Left lung (tissue), 4 donors: ENCODE measurements at regions not wholly inside any gene's neighbourhood (a gene's known extent, or its start where the extent isn't known, plus 50 kb on each side); places are given as distances from the start of the nearest gene placed in this dataset.
"Not testable (repeated sequence)": the region's sequence is repeated elsewhere in the genome, so short reads cannot be mapped to it uniquely, and the experiment has no call there.

ENCODE experiments used
- ATAC-seq: fragments of 200-7000 bp; cut with Tn5 transposase; one replicate; pipeline ENCODE4 v1.9.1; 2020; ENCODE audit warnings: moderate library complexity
- DNase-seq, 4 donors: peaks; one replicate each; pipeline ENCODE4 v3.0.0-alpha.2; 2013 to 2020
- H3K27ac ChIP-seq, 2 donors: fragments of 200-600 bp; sonication (generic) in 1 of 2; one replicate each; pipeline versions ENCODE4 v1.5.0 to v1.8.0; 2020 to 2021
- H3K27me3 ChIP-seq, 2 donors: fragments of 200-600 bp; sonication (generic) in 1 of 2; one replicate each; pipeline versions ENCODE4 v1.5.0 to v1.8.0; 2020 to 2021
- H3K36me3 ChIP-seq, 2 donors: fragments of 200-600 bp; sonication (generic) in 1 of 2; one replicate each; pipeline versions ENCODE4 v1.5.0 to v1.8.0; 2020 to 2021
- H3K4me1 ChIP-seq, 2 donors: fragments of 200-600 bp; one replicate each; pipeline ENCODE4 v1.8.0; 2021
- H3K4me3 ChIP-seq, 2 donors: fragments of 200-600 bp; sonication (generic) in 1 of 2; one replicate each; pipeline versions ENCODE4 v1.5.0 to v1.8.0; 2020 to 2021; ENCODE audit warnings: mild to moderate bottlenecking in 1 of 2
- H3K9me3 ChIP-seq, 2 donors: fragments of 200-600 bp; sonication (generic) in 1 of 2; one replicate each; pipeline versions ENCODE4 v1.5.0 to v1.8.0; 2020 to 2021
- intact Hi-C, 2 donors: fragments of 100-400 bp; cut with DNase I; formaldehyde crosslinking; loops; one replicate each; pipeline versions ENCODE4 v1.11.2 to v1.14.2; 2022
- TF ChIP-seq, protein P1 (sequence below), 2 donors: fragments of 200-600 bp; sonication (generic) in 1 of 2; IDR thresholded peaks; one replicate each; pipeline versions ENCODE4 v1.5.0 to v1.8.0; 2021; ENCODE audit warnings: antibody characterized with exemption in 2 of 2
- donor health status: DM: no; HTN: yes; CAD: no.
- donor health status: DM: no; HTN: no; CAD: no.

DNA sequence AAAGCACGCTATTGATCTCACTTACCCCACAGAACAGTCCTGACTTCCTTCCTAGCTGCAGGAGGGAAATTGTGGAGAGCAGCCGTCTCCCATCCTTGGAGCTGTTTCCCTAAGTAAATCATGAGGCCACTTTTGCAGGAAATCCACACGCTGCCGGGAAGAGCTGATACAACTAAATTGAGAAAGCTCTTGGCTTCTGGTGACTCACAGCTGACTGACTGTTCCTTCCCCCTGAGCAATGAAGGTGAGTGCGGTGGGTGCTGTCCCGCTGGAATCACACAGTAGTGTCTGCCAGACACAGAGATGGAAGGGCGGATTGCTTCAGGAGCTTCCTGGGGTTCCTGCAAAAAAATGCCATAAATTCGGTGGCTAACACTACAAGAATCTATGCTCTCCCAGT is 268.9 kb downstream of the ASMT start:
- H3K27ac ChIP-seq: no peak overlapping the region
- no peak for DNase-seq
- no peaks in the 10 kb centered on the region for H3K36me3 ChIP-seq
- TF ChIP-seq, protein P1, sequence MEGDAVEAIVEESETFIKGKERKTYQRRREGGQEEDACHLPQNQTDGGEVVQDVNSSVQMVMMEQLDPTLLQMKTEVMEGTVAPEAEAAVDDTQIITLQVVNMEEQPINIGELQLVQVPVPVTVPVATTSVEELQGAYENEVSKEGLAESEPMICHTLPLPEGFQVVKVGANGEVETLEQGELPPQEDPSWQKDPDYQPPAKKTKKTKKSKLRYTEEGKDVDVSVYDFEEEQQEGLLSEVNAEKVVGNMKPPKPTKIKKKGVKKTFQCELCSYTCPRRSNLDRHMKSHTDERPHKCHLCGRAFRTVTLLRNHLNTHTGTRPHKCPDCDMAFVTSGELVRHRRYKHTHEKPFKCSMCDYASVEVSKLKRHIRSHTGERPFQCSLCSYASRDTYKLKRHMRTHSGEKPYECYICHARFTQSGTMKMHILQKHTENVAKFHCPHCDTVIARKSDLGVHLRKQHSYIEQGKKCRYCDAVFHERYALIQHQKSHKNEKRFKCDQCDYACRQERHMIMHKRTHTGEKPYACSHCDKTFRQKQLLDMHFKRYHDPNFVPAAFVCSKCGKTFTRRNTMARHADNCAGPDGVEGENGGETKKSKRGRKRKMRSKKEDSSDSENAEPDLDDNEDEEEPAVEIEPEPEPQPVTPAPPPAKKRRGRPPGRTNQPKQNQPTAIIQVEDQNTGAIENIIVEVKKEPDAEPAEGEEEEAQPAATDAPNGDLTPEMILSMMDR (IDR thresholded peaks at IDR 0.05): no peak
- no peak for ATAC-seq
- H3K27me3 ChIP-seq: no peaks in the 10 kb centered on the region
- H3K9me3 ChIP-seq: peaks cover 0 to 19% of the 10 kb centered on the region in 2 donors
- H3K4me3 ChIP-seq: no peak overlapping the region
- no peaks in the 10 kb centered on the region for H3K4me1 ChIP-seq
- intact Hi-C loops: no loop called here

DNA sequence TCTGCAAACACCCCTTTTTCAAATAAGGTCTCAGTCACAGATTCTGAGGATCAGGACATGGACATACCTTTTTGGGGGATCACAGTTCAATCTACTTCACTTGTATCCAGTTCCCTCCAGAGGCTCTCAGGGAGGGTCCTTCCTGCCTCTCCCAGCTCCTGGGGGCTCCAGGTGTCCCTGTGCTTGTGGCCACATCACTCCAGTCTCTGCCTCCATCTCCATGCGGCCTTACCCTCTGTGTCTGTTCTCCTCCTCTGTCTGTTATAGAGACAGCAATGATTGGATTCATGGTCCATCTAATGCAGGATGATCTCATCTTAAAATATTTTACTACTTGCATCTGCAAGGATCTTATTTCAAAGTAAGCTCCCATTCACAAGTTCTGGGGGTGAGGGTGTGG is 269.6 kb downstream of the ASMT start:
- H3K4me1 ChIP-seq: no peaks in the 10 kb centered on the region
- intact Hi-C loops: no loop called here
- H3K36me3 ChIP-seq: no peaks in the 10 kb centered on the region
- H3K27me3 ChIP-seq: no peaks in the 10 kb centered on the region
- peaks cover 0 to 13% of the 10 kb centered on the region in 2 donors for H3K9me3 ChIP-seq
- no peak overlapping the region for H3K27ac ChIP-seq
- TF ChIP-seq, protein P1 (IDR thresholded peaks at IDR 0.05): no peak
- DNase-seq (no peak), ATAC-seq (no peak)
- H3K4me3 ChIP-seq: no peak overlapping the region

DNA sequence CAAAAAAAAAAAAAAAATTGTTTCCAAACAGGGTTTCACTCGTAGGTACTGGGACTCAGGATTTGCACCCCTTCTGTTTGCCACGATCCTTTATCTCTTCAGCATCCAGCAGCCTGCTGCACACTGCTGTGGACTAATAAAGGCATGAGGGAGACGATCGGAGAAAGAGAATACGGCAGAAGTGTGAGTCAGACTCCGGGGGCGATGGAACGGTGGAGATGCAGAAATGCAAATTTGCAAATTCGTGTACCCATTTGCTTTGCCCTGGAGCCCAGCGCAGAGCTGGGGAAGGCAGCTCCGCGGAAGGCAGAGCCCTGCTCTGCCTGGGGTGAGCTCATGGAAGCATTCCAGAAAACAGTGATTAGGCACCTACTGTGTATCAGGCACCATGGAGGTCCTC is 270.3 kb downstream of the ASMT start:
- Histone ChIP-seq H3K9me3 (peaks cover 0 to 11% of the 10 kb centered on the region in 2 donors), H3K4me3 (no peak overlapping the region), H3K36me3 (no peaks in the 10 kb centered on the region), H3K27ac (no peak overlapping the region), H3K4me1 (no peaks in the 10 kb centered on the region), H3K27me3 (no peaks in the 10 kb centered on the region)
- ATAC-seq (no peak), DNase-seq (peak in 1 of 4 donors; percentile 37)
- TF ChIP-seq, protein P1 (IDR thresholded peaks at IDR 0.05): no peak
- intact Hi-C loops: no loop called here

DNA sequence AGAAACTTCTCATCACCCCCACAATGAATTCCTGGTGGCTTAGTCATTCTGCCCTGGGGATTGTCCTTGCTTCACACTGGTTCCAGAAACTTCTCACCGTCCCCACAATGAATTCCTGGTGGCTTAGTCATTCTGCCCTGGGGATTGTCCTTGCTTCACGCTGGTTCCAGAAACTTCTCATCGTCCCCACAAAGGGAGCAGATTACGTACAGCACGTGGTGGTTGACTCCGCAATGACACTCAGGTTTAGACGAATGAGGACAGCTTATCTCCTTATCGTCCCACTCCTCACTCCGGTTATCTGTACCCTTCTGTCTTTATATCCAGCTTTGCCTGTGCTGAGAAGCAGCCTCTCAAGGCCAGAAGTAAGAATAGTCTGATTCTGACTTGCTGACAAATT is 273.4 kb downstream of the ASMT start:
- H3K4me3 ChIP-seq, H3K4me1 ChIP-seq, H3K27ac ChIP-seq, H3K9me3 ChIP-seq, H3K27me3 ChIP-seq, H3K36me3 ChIP-seq, ATAC-seq, DNase-seq, intact Hi-C loops: not testable (repeated sequence)

DNA sequence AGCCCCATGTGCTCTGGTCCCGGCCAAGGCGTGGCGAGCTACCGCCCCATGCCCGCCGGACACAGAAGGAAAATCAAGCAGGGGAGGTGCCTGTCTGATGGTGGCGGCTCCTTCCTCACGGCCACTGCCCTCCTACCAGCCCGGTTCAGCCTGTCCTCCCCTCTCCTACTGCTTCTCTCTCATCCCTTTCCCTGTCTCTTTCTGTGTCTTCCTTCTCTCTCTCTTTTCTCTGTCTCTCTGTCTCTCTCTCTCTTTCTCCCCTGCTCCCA is 279.1 kb downstream of the ASMT start:
- no peak for ATAC-seq
- H3K9me3 ChIP-seq: no peaks in the 10 kb centered on the region
- no peak overlapping the region for H3K27ac ChIP-seq
- TF ChIP-seq, protein P1 (IDR thresholded peaks at IDR 0.05): no peak
- no peaks in the 10 kb centered on the region for H3K4me1 ChIP-seq
- no peaks in the 10 kb centered on the region for H3K27me3 ChIP-seq
- intact Hi-C loops: no loop called here
- DNase-seq: no peak
- H3K36me3 ChIP-seq: no peaks in the 10 kb centered on the region
- no peak overlapping the region for H3K4me3 ChIP-seq

DNA sequence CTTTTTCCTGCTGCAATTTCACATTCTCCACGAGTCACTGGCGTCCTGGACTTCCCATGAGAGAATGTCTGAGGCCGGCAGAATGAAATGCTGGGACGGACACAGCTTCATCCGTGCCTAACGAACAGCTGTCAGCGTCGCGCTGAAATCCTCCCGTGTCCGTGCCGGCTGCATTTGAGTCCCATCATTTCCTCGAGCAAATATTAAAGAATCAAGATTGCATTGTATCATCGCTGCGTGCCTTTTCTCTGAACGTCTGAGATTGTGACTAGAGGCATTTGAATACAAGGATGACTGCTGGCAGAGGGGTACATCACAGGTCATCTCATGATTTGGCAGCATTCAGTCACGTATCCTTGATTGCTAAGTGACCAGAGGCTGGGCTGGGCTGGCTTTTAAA is 279.9 kb downstream of the ASMT start:
- TF ChIP-seq, protein P1 (IDR thresholded peaks at IDR 0.05): no peak
- no peak for ATAC-seq

More for the DNA sequence above, 279.9 kb downstream of the ASMT start:
- Histone ChIP-seq H3K4me1 (no peaks in the 10 kb centered on the region), H3K9me3 (peaks cover 0 to 2% of the 10 kb centered on the region in 2 donors), H3K4me3 (no peak overlapping the region), H3K36me3 (no peaks in the 10 kb centered on the region), H3K27me3 (no peaks in the 10 kb centered on the region), H3K27ac (no peak overlapping the region)
- no peak for DNase-seq
- intact Hi-C loops: no loop called here
